ENCODE measurements at regions not wholly inside any gene's neighbourhood (a gene's known extent, or its start where the extent isn't known, plus 50 kb on each side); places are given as distances from the start of the nearest gene placed in this dataset.

DNA sequence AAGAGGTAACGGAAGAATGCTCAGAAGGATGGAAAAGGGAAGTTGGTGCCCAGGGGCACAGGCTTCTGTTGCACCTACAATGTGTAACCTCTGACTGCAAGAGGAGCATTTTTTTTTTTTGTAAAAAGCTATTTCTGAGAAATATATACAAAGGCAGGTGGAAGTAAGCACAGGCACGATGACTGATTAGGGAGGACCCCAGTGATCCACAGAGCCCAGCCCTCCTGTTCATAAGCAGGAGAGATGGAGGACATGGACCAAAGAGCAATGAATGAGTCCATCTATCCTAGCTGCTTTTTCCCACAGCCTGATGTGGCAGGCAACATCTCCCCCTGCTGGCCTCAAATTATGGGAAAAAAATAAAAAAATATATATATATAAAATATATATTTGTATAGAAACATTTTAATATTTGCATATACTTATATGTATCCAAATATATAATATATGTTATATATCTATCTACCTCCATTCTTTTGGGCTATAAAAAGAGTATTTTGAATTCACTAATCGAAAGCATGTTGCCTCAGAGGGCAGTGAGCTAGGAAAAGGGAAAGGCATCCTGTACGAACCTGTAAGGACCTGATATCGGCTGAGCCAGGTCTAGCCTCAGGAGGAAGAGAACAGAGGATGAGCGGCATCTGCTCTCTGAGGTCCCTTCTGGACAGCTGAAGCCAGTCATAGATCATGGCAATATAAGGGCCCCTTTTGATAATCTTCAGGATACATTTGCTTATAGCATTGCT, 166.0 kb upstream of the STK17B start:
- TF ChIP-seq RAD21 (IDR thresholded peaks at IDR 0.05; ENCODE audit: low read depth) (peak; percentile 64), TAF1 (IDR thresholded peaks at IDR 0.05; ENCODE audit: low read depth) (no peak), NFIC (IDR thresholded peaks at IDR 0.05) (no peak)
- TF ChIP-seq, protein P1, sequence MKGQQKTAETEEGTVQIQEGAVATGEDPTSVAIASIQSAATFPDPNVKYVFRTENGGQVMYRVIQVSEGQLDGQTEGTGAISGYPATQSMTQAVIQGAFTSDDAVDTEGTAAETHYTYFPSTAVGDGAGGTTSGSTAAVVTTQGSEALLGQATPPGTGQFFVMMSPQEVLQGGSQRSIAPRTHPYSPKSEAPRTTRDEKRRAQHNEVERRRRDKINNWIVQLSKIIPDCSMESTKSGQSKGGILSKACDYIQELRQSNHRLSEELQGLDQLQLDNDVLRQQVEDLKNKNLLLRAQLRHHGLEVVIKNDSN (IDR thresholded peaks at IDR 0.05): no peak

DNA sequence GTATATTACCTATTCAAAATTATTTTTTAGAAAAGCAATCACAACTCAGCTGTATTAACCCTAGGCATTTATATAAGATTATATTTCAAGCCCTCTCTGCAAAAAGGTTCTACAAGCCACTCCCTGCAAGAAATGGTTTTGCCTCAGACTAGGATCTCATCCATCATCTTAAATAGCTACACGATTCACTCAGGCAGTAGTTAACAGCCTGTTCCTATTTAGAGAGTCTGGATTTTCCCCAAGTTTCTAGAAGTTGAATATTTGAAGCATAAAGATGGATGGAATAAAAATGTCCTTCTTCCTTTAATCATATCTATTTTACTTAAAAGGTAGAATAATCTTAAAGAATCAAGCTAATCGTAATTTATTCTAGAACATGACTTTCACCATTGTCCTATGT, 167.1 kb upstream of the STK17B start:
- no peak for TF ChIP-seq ZBTB7A (IDR thresholded peaks at IDR 0.05; ENCODE audit: low read depth)
- no peak for TF ChIP-seq YY1 (IDR thresholded peaks at IDR 0.05; ENCODE audit: low read depth)
- TF ChIP-seq, protein P1 (IDR thresholded peaks at IDR 0.05): no peak
- TF ChIP-seq RAD21 (IDR thresholded peaks at IDR 0.05; ENCODE audit: low read depth): no peak

DNA sequence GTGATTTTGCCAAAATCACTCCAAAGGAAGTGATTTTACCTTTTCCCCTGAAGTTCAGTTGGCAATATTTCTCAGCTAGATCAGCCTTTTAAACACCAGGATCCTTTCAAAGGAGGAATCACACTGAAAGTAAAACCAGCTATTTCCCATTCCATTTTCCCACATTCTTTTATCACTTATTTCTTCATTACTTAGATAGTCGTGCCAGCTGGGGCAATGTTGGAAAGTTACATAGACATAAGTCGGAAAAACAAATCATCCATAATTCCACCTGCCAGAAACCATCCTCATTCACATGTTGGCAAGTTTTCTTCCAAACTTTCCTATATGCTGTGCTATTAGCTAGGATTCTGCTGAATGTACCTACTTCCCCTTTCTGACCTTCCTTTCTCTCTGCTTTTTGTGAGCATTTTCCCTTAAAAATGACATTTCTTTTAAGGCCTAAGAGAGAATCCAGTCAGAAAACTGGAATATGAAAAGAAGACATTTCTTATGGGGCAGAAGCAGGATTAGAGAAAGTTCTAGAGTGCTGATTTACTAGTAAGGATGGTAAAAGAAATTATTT, 170.0 kb upstream of the STK17B start:
- TF ChIP-seq TCF12 (IDR thresholded peaks at IDR 0.05; ENCODE audit: low read depth): no peak
- TF ChIP-seq EP300 (IDR thresholded peaks at IDR 0.05; ENCODE audit: borderline replicate concordance): no peak
- TF ChIP-seq ZBTB7A (IDR thresholded peaks at IDR 0.05; ENCODE audit: low read depth): no peak
- no peak for TF ChIP-seq TAF1 (IDR thresholded peaks at IDR 0.05; ENCODE audit: low read depth)
- no peak for TF ChIP-seq TEAD4 (IDR thresholded peaks at IDR 0.05)
- TF ChIP-seq EGR1 (IDR thresholded peaks at IDR 0.05): no peak
- no peak for TF ChIP-seq NFIC (IDR thresholded peaks at IDR 0.05)
- TF ChIP-seq CREB1 (IDR thresholded peaks at IDR 0.05; ENCODE audit: low read depth): no peak
- TF ChIP-seq, protein P2, sequence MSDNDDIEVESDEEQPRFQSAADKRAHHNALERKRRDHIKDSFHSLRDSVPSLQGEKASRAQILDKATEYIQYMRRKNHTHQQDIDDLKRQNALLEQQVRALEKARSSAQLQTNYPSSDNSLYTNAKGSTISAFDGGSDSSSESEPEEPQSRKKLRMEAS (IDR thresholded peaks at IDR 0.05): no peak
- no peak for TF ChIP-seq CEBPB (IDR thresholded peaks at IDR 0.05)
- no peak for TF ChIP-seq RAD21 (IDR thresholded peaks at IDR 0.05; ENCODE audit: low read depth)

DNA sequence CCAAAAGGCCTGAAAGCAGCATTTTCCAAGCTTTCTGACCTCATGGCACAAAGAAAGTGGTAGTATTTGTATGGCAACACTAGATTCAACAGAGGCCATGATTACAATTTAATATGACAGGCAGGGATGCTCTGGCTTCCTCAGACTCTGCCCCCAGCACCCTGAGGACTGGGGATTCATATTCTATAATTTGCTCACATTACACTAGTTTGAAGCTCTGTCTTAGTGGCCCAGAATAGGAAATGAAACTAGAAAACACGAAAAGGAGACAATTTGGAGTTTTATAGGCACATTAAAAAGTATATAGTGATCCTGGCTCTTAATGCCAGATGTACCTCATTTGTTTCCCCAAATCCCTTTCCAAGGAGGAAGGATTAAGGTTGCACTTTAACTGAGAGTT, 173.0 kb upstream of the STK17B start:
- TF ChIP-seq, protein P2 (IDR thresholded peaks at IDR 0.05): no peak
- no peak for TF ChIP-seq ZBTB7A (IDR thresholded peaks at IDR 0.05; ENCODE audit: low read depth)
- TF ChIP-seq NFIC (IDR thresholded peaks at IDR 0.05): no peak
- TF ChIP-seq TAF1 (IDR thresholded peaks at IDR 0.05; ENCODE audit: low read depth): no peak
- no peak for TF ChIP-seq CREB1 (IDR thresholded peaks at IDR 0.05; ENCODE audit: low read depth)
- TF ChIP-seq TCF12 (IDR thresholded peaks at IDR 0.05; ENCODE audit: low read depth): no peak
- TF ChIP-seq, protein P1 (IDR thresholded peaks at IDR 0.05): no peak
- no peak for TF ChIP-seq EP300 (IDR thresholded peaks at IDR 0.05; ENCODE audit: borderline replicate concordance)
- no peak for TF ChIP-seq RAD21 (IDR thresholded peaks at IDR 0.05; ENCODE audit: low read depth)
- TF ChIP-seq, protein P3, sequence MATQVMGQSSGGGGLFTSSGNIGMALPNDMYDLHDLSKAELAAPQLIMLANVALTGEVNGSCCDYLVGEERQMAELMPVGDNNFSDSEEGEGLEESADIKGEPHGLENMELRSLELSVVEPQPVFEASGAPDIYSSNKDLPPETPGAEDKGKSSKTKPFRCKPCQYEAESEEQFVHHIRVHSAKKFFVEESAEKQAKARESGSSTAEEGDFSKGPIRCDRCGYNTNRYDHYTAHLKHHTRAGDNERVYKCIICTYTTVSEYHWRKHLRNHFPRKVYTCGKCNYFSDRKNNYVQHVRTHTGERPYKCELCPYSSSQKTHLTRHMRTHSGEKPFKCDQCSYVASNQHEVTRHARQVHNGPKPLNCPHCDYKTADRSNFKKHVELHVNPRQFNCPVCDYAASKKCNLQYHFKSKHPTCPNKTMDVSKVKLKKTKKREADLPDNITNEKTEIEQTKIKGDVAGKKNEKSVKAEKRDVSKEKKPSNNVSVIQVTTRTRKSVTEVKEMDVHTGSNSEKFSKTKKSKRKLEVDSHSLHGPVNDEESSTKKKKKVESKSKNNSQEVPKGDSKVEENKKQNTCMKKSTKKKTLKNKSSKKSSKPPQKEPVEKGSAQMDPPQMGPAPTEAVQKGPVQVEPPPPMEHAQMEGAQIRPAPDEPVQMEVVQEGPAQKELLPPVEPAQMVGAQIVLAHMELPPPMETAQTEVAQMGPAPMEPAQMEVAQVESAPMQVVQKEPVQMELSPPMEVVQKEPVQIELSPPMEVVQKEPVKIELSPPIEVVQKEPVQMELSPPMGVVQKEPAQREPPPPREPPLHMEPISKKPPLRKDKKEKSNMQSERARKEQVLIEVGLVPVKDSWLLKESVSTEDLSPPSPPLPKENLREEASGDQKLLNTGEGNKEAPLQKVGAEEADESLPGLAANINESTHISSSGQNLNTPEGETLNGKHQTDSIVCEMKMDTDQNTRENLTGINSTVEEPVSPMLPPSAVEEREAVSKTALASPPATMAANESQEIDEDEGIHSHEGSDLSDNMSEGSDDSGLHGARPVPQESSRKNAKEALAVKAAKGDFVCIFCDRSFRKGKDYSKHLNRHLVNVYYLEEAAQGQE (IDR thresholded peaks at IDR 0.05; ENCODE audit: low read depth): no peak
- TF ChIP-seq CEBPB (IDR thresholded peaks at IDR 0.05): no peak
- TF ChIP-seq TEAD4 (IDR thresholded peaks at IDR 0.05): no peak
- TF ChIP-seq YY1 (IDR thresholded peaks at IDR 0.05; ENCODE audit: low read depth): no peak
- no peak for TF ChIP-seq EGR1 (IDR thresholded peaks at IDR 0.05)

DNA sequence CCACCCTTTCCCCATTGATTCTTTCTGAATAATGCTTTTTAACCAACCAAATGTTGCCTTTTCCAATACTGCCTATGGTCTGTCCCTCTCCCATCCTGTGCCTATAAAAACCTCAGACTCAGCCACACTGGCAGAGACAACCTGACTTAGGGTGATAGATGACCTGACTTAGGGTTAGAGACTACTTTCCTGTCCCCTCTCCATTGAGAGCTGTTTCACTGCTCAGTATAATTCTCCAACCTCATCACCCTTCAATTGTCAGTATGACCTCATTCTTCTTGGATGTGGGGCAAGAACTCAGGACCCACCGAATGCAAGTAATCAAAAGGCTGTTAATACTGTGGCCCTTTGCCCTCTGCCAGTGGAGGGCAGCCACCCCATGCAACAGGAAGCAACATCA, 182.3 kb upstream of the STK17B start:
- no peak for TF ChIP-seq TCF12 (IDR thresholded peaks at IDR 0.05; ENCODE audit: low read depth)
- TF ChIP-seq EGR1 (IDR thresholded peaks at IDR 0.05): no peak
- TF ChIP-seq, protein P3 (IDR thresholded peaks at IDR 0.05; ENCODE audit: low read depth): no peak
- no peak for TF ChIP-seq EP300 (IDR thresholded peaks at IDR 0.05; ENCODE audit: borderline replicate concordance)

DNA sequence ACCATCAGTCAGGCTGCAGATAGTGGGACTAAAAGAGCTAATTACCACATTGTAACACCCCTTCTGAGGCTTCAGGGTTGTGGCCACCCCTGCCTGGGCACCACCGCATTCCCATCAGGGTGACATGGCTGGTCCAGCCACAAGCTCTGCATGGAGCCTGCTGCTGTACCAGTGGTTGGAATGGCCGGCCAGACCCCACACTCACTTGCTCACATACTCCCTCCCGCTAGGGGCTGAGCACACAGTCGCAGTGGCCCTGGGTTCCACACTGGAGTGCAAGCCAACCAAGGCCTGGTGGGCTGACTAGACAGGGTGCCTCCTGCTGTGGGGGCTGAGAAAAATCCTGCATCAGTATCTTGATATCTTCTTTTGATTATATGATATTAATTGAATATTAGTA, 182.8 kb upstream of the STK17B start:
- no peak for TF ChIP-seq EGR1 (IDR thresholded peaks at IDR 0.05)
- TF ChIP-seq EP300 (IDR thresholded peaks at IDR 0.05; ENCODE audit: borderline replicate concordance): no peak
- no peak for TF ChIP-seq FOXM1 (IDR thresholded peaks at IDR 0.05; ENCODE audit: borderline replicate concordance, low read depth)
- no peak for TF ChIP-seq NFIC (IDR thresholded peaks at IDR 0.05)
- no peak for TF ChIP-seq RAD21 (IDR thresholded peaks at IDR 0.05; ENCODE audit: low read depth)
- TF ChIP-seq YY1 (IDR thresholded peaks at IDR 0.05; ENCODE audit: low read depth): no peak
- TF ChIP-seq, protein P3 (IDR thresholded peaks at IDR 0.05; ENCODE audit: low read depth): no peak
- TF ChIP-seq, protein P1 (IDR thresholded peaks at IDR 0.05): no peak
- no peak for TF ChIP-seq CREB1 (IDR thresholded peaks at IDR 0.05; ENCODE audit: low read depth)
- TF ChIP-seq CEBPB (IDR thresholded peaks at IDR 0.05): no peak
- TF ChIP-seq, protein P2 (IDR thresholded peaks at IDR 0.05): no peak
- no peak for TF ChIP-seq TCF12 (IDR thresholded peaks at IDR 0.05; ENCODE audit: low read depth)
- TF ChIP-seq ZBTB7A (IDR thresholded peaks at IDR 0.05; ENCODE audit: low read depth): no peak
- no peak for TF ChIP-seq TAF1 (IDR thresholded peaks at IDR 0.05; ENCODE audit: low read depth)
